Activated T-cell treated with anti-CD3 and anti-CD28 coated beads, Interleukin-2, amount 50 U/mL, for 72 hours (primary cell): ENCODE measurements at regions not wholly inside any gene's neighbourhood (a gene's known extent, or its start where the extent isn't known, plus 50 kb on each side); places are given as distances from the start of the nearest gene placed in this dataset.
"Not testable (repeated sequence)": the region's sequence is repeated elsewhere in the genome, so short reads cannot be mapped to it uniquely, and the experiment has no call there.

Source experiments
- ATAC-seq, 2 donors: fragments of 150-1000 bp; cut with Tn5 transposase; replicated peaks in 1 of 2; 2 replicates each; pipeline ENCODE4 v1.10.0; 2021; ENCODE audit warnings: moderate library complexity in 2 of 2, mild to moderate bottlenecking in 1 of 2
- DNase-seq, 2 donors: peaks; one replicate each; pipeline ENCODE4 v3.0.0; 2021 to 2022; ENCODE audit warnings: mixed read lengths in 1 of 2
- H3K27ac Mint-ChIP-seq: one replicate; pipeline ENCODE4 v1.8.0; 2022; ENCODE audit warnings: mild to moderate bottlenecking, moderate library complexity, mixed read lengths
- H3K27me3 Mint-ChIP-seq: one replicate; pipeline ENCODE4 v1.8.0; 2022; ENCODE audit warnings: low read depth, mixed read lengths
- H3K36me3 Mint-ChIP-seq, 2 donors: one replicate each; pipeline ENCODE4 v1.8.0; 2022; ENCODE audit warnings: mixed read lengths in 2 of 2, mild to moderate bottlenecking in 1 of 2; ENCODE audit not compliant: insufficient read depth in 2 of 2
- H3K4me1 Mint-ChIP-seq: one replicate; pipeline ENCODE4 v1.8.0; 2022; ENCODE audit warnings: low read depth, mixed read lengths
- H3K4me3 Mint-ChIP-seq, 2 donors: one replicate each; pipeline ENCODE4 v1.8.0; 2022; ENCODE audit warnings: mild to moderate bottlenecking in 2 of 2, mixed read lengths in 2 of 2, moderate library complexity in 2 of 2
- H3K9me3 Mint-ChIP-seq, 2 donors: one replicate each; pipeline ENCODE4 v1.8.0; 2022; ENCODE audit warnings: mixed read lengths in 2 of 2

GRCh38 chr15:38997841-38998240 lies 433.2 kb upstream of the RASGRP1 start:
- peaks cover 23% of the 10 kb centered on the region for H3K27me3 Mint-ChIP-seq
- peaks cover 0 to 3% of the 10 kb centered on the region in 2 donors for H3K9me3 Mint-ChIP-seq
- no peak overlapping the region for H3K27ac Mint-ChIP-seq
- no peak overlapping the region for H3K4me3 Mint-ChIP-seq
- H3K36me3 Mint-ChIP-seq, result no peaks in the 10 kb centered on the region
- ATAC-seq, result no peak
- no peak for DNase-seq
- H3K4me1 Mint-ChIP-seq, result peaks cover 12% of the 10 kb centered on the region

- no peak overlapping the region for H3K27ac Mint-ChIP-seq
- H3K4me3 Mint-ChIP-seq, result no peak overlapping the region
These were observed 435.6 kb upstream of the RASGRP1 start for GRCh38 chr15:39000008-39000734.

GRCh38 chr15:39009740-39010139 lies 445.1 kb upstream of the RASGRP1 start:
- H3K4me1 Mint-ChIP-seq, result no peaks in the 10 kb centered on the region
- DNase-seq (no peak), ATAC-seq (no peak)
- H3K36me3 Mint-ChIP-seq, result peaks cover 7 to 14% of the 10 kb centered on the region in 2 donors
- H3K27me3 Mint-ChIP-seq, result no peaks in the 10 kb centered on the region
- no peak overlapping the region for H3K27ac Mint-ChIP-seq
- H3K9me3 Mint-ChIP-seq, result peaks cover 14 to 21% of the 10 kb centered on the region in 2 donors
- H3K4me3 Mint-ChIP-seq, result no peak overlapping the region

More at GRCh38 chr15:39000008-39000734, 435.6 kb upstream of the RASGRP1 start:
- H3K9me3 Mint-ChIP-seq, result peaks cover 0 to 8% of the 10 kb centered on the region in 2 donors
- no peaks in the 10 kb centered on the region for H3K36me3 Mint-ChIP-seq
- DNase-seq (no peak), ATAC-seq (no peak)
- peaks cover 26% of the 10 kb centered on the region for H3K27me3 Mint-ChIP-seq
- H3K4me1 Mint-ChIP-seq, result peaks cover 12% of the 10 kb centered on the region

- ATAC-seq, H3K27ac Mint-ChIP-seq, H3K4me1 Mint-ChIP-seq, DNase-seq, H3K27me3 Mint-ChIP-seq, H3K4me3 Mint-ChIP-seq: not testable (repeated sequence)
- H3K36me3 Mint-ChIP-seq, result peaks cover 7 to 14% of the 10 kb centered on the region in 2 donors
- peaks cover 14 to 21% of the 10 kb centered on the region in 2 donors for H3K9me3 Mint-ChIP-seq
These were observed 446.5 kb upstream of the RASGRP1 start for GRCh38 chr15:39011066-39011465.

- peaks cover 14% of the 10 kb centered on the region in 2 donors for H3K9me3 Mint-ChIP-seq
- H3K4me1 Mint-ChIP-seq, result no peaks in the 10 kb centered on the region
- H3K27me3 Mint-ChIP-seq, result no peaks in the 10 kb centered on the region
- no peak overlapping the region for H3K27ac Mint-ChIP-seq
- H3K36me3 Mint-ChIP-seq, result peaks cover 7 to 14% of the 10 kb centered on the region in 2 donors
- H3K4me3 Mint-ChIP-seq, result no peak overlapping the region
- ATAC-seq, result no peak
- no peak for DNase-seq
These were observed 448.6 kb upstream of the RASGRP1 start for GRCh38 chr15:39013262-39013661.

GRCh38 chr15:39014682-39015081 lies 450.1 kb upstream of the RASGRP1 start:
- H3K27me3 Mint-ChIP-seq, result no peaks in the 10 kb centered on the region
- H3K9me3 Mint-ChIP-seq, result peaks cover 11 to 14% of the 10 kb centered on the region in 2 donors
- H3K4me1 Mint-ChIP-seq, result no peaks in the 10 kb centered on the region
- ATAC-seq (no peak), DNase-seq (no peak)
- H3K36me3 Mint-ChIP-seq, result peaks cover 7 to 14% of the 10 kb centered on the region in 2 donors
- no peak overlapping the region for H3K27ac Mint-ChIP-seq
- H3K4me3 Mint-ChIP-seq, result no peak overlapping the region

- H3K27ac Mint-ChIP-seq, result no peak overlapping the region
- no peak overlapping the region for H3K4me3 Mint-ChIP-seq
- H3K27me3 Mint-ChIP-seq, result peaks cover 5% of the 10 kb centered on the region
- DNase-seq (no peak), ATAC-seq (no peak)
- H3K4me1 Mint-ChIP-seq, result no peaks in the 10 kb centered on the region
- peaks cover 1 to 2% of the 10 kb centered on the region in 2 donors for H3K9me3 Mint-ChIP-seq
- H3K36me3 Mint-ChIP-seq, result no peaks in the 10 kb centered on the region
These were observed 452.1 kb upstream of the RASGRP1 start for GRCh38 chr15:39016706-39017105.

- Mint-ChIP-seq H3K4me1 (no peaks in the 10 kb centered on the region), H3K36me3 (no peaks in the 10 kb centered on the region), H3K27me3 (peaks cover 7% of the 10 kb centered on the region), H3K4me3 (no peak overlapping the region), H3K27ac (no peak overlapping the region), H3K9me3 (no peaks in the 10 kb centered on the region)
- no peak for ATAC-seq
- DNase-seq, result no peak
These were observed 454.4 kb upstream of the RASGRP1 start for GRCh38 chr15:39018966-39019365.

- Mint-ChIP-seq H3K27me3 (peaks cover 7% of the 10 kb centered on the region), H3K36me3 (no peaks in the 10 kb centered on the region), H3K27ac (no peak overlapping the region), H3K9me3 (no peaks in the 10 kb centered on the region), H3K4me3 (no peak overlapping the region), H3K4me1 (no peaks in the 10 kb centered on the region)
- DNase-seq (no peak), ATAC-seq (no peak)
These were observed 456.7 kb upstream of the RASGRP1 start for GRCh38 chr15:39021341-39021740.

GRCh38 chr15:39022532-39023305 lies 458.1 kb upstream of the RASGRP1 start:
- H3K36me3 Mint-ChIP-seq, result no peaks in the 10 kb centered on the region
- H3K4me1 Mint-ChIP-seq, result no peaks in the 10 kb centered on the region
- no peak for ATAC-seq
- DNase-seq, result no peak
- H3K4me3 Mint-ChIP-seq, result no peak overlapping the region
- no peaks in the 10 kb centered on the region for H3K9me3 Mint-ChIP-seq
- peaks cover 7% of the 10 kb centered on the region for H3K27me3 Mint-ChIP-seq
- H3K27ac Mint-ChIP-seq, result no peak overlapping the region

- no peak for ATAC-seq
- no peak overlapping the region for H3K27ac Mint-ChIP-seq
- H3K4me3 Mint-ChIP-seq, result no peak overlapping the region
- H3K27me3 Mint-ChIP-seq, result peaks cover 7% of the 10 kb centered on the region
- H3K4me1 Mint-ChIP-seq, result no peaks in the 10 kb centered on the region
- H3K36me3 Mint-ChIP-seq, result no peaks in the 10 kb centered on the region
- no peaks in the 10 kb centered on the region for H3K9me3 Mint-ChIP-seq
- DNase-seq, result no peak
These were observed 460.7 kb upstream of the RASGRP1 start for GRCh38 chr15:39025321-39025720.

- Mint-ChIP-seq H3K4me1 (no peaks in the 10 kb centered on the region), H3K9me3 (no peaks in the 10 kb centered on the region), H3K27ac (no peak overlapping the region), H3K36me3 (no peaks in the 10 kb centered on the region), H3K4me3 (no peak overlapping the region), H3K27me3 (peaks cover 7% of the 10 kb centered on the region)
- DNase-seq (no peak), ATAC-seq (no peak)
These were observed 461.3 kb upstream of the RASGRP1 start for GRCh38 chr15:39025881-39026280.

GRCh38 chr15:39028069-39028468 lies 463.5 kb upstream of the RASGRP1 start:
- Mint-ChIP-seq H3K9me3 (no peaks in the 10 kb centered on the region), H3K4me1 (no peaks in the 10 kb centered on the region), H3K36me3 (no peaks in the 10 kb centered on the region), H3K27me3 (no peaks in the 10 kb centered on the region), H3K27ac (no peak overlapping the region), H3K4me3 (no peak overlapping the region)
- ATAC-seq (no peak), DNase-seq (no peak)
